ENCODE measurements at regions not wholly inside any gene's neighbourhood (a gene's known extent, or its start where the extent isn't known, plus 50 kb on each side); places are given as distances from the start of the nearest gene placed in this dataset.

DNA sequence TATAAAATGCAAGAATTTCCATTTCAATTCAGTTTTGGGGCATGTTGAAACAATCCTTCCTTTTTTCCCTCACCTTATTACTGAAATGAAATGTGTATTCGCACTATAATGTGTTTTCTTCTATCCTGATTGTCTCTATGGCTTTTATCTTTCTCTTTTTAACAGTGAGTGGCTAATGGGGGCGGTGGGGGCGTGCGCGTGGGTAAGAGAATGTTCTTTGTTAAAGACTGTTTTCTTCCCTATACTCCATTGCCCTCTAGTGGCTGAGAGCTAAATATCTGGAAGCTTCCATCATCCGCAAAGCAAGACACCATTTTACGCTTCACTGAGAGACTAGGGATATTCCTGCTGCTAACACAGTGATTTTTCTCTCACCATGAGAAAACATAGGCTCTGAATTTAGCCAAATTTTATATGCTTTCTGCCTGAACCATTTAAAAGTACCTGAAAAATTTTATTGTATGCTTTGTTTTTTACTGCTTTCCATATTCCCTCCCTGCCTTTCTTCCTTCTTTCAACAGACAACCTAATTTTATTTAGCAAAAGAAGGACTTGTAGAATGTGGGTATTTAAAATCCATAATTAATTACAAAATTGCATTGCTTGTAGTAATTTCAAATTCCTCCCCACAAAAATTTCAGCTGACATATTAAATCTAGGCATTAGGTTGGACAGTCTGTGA, 194.0 kb downstream of the GASK1B start:
- TF ChIP-seq POLR2A (IDR thresholded peaks at IDR 0.05), result no peak
- peak in 1 of 3 donors; percentile 41 for TF ChIP-seq CTCF (IDR thresholded peaks at IDR 0.05)

Data from lower leg skin (tissue), 3 donors.